PFSK-1 (cell line): ENCODE measurements at regions not wholly inside any gene's neighbourhood (a gene's known extent, or its start where the extent isn't known, plus 50 kb on each side); places are given as distances from the start of the nearest gene placed in this dataset.

Source experiments
- FOXP2 ChIP-seq: optimal IDR thresholded peaks from 2 replicates; pipeline ENCODE3; 2011; ENCODE audit warnings: borderline replicate concordance, control low read depth, inconsistent platforms; ENCODE audit not compliant: insufficient read depth; ENCODE audit errors: extremely low read length, extremely low read depth
- POLR2AphosphoS5 ChIP-seq: IDR thresholded peaks from 2 replicates; pipeline ENCODE4 v1.6.1; 2012; ENCODE audit warnings: low read depth, mild to moderate bottlenecking, control low read depth, low read length, moderate library complexity
- REST ChIP-seq, 2 experiments: IDR thresholded peaks; 2 replicates each; pipeline versions ENCODE4 v1.6.1 to v1.8.0; 2011 to 2012; ENCODE audit warnings: low read depth in 2 of 2, low read length in 2 of 2, control low read depth in 1 of 2, inconsistent platforms in 1 of 2, mild to moderate bottlenecking in 1 of 2, moderate library complexity in 1 of 2; ENCODE audit not compliant: insufficient read depth in 1 of 2
- SIN3A ChIP-seq: IDR thresholded peaks from 2 replicates; pipeline ENCODE4 v1.6.1; 2012; ENCODE audit warnings: mild to moderate bottlenecking, low read length, moderate library complexity, borderline replicate concordance; ENCODE audit not compliant: insufficient read depth
- TAF1 ChIP-seq: IDR thresholded peaks from 2 replicates; pipeline ENCODE4 v1.6.1; 2012; ENCODE audit warnings: low read length, control low read depth, borderline replicate concordance; ENCODE audit not compliant: insufficient read depth

DNA sequence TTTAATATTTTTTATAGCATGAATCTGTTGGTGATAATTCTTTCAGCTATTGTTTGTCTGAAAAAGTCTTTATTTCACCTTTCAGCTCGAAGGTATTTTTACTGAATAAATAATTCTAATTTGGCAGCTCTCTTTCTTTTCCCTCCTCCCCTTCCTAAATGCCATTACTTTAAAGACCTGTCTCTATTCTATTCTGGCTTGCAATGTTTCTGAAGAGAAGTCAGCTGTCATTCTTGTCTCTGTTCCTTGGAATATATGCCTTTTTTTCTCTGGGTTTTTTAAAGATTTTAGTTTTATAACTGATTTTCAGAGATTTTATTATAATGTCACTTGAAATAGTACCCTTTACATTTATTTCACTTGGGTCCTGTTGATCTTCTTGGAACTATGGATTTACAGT lies 237.9 kb upstream of the DAAM1 start:
- TF ChIP-seq FOXP2 (no peak), REST (IDR thresholded peaks at IDR 0.05; ENCODE audit: insufficient read depth in 1 of 2, low read depth in 2 of 2, low read length in 2 of 2) (no peak), POLR2AphosphoS5 (no peak), TAF1 (no peak), SIN3A (no peak)

- TF ChIP-seq REST (IDR thresholded peaks at IDR 0.05; ENCODE audit: insufficient read depth in 1 of 2, low read depth in 2 of 2, low read length in 2 of 2) = no peak
- TF ChIP-seq POLR2AphosphoS5 = no peak
- TF ChIP-seq SIN3A = no peak
- no peak for TF ChIP-seq FOXP2
Measured at GRCh38 chr14:58951143-58951542, 237.3 kb upstream of the DAAM1 start.

- TF ChIP-seq REST (IDR thresholded peaks at IDR 0.05; ENCODE audit: insufficient read depth in 1 of 2, low read depth in 2 of 2, low read length in 2 of 2) (no peak), TAF1 (no peak), FOXP2 (no peak), SIN3A (no peak), POLR2AphosphoS5 (no peak)
Measured at GRCh38 chr14:58954052-58954451, 234.4 kb upstream of the DAAM1 start.

DNA sequence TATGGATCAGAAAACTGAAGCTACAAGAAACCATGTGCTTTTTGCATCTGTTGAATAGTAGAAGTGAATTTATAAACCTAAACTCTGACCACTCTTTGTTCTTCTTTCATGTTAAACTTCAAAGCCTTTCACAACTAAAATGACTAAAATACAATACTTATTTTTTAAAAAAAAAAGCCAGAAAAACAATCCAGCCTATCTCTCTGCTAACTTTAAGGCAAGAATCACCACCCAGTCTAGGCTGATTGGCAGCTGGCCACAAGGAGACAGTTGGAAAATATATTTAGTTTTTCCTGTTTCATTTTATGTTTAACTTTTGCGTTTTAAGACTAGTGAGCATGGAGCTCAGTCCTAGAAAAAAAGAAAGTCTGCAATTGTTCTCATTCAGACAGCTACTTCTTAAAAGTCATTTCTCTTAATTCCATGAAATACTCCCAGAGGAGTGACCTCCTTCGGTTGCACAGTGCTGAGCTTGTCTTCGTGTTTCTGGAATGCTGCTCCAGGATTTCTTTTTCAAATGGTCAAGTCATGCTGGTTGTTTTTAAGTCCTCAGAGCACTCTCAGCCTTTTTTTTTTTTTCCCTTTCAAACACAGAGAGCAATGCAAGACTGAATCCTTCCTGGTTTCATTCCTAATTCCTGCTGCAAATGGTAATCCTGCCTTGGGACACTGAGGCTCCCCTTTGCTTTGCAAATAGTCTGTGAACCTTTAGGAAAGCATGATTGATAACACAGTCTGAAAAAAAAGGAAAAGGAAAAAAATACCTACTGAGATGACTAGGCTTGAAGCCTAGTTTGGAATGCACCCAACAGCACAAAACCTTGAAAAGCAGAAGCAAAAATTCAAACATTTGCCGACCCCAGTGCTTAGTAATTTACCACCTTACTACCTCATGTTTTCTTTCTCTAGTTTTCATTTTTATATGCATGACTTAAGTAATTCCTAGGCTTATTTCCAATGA lies 233.3 kb upstream of the DAAM1 start:
- TF ChIP-seq REST (IDR thresholded peaks at IDR 0.05; ENCODE audit: insufficient read depth in 1 of 2, low read depth in 2 of 2, low read length in 2 of 2) (no peak), POLR2AphosphoS5 (no peak), SIN3A (no peak), TAF1 (no peak), FOXP2 (no peak)
